NOMO-1 treated with dmso at 0.1 percent for 144 hours (cell line): ENCODE measurements at regions not wholly inside any gene's neighbourhood (a gene's known extent, or its start where the extent isn't known, plus 50 kb on each side); places are given as distances from the start of the nearest gene placed in this dataset.

Experiments
- DNase-seq: peaks from one replicate; lab custom pipeline; 2025; ENCODE audit not compliant: unreplicated experiment; lab: John Stamatoyannopoulos, UW

DNA sequence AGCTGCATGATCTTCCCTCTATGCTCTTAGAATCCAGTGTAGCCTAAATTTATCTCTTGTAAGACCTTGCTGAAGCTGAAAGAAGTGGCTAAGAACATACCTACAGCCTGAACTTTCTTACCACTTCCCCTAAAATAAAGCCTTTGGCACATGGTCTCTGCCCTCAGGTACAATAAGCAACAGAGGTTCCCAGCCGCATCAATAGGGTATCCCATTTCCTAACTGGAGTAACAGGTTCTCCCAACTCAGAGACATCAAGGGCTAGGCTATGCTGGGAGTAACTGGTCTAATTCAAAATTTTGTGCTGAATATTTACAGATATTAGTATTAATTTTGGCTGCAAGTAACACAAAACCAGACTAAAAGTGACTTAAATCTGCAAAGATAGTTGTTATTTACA, 335.8 kb upstream of the TRPC7 start:
- DNase-seq: no peak

- DNase-seq: no peak
These were observed 334.3 kb upstream of the TRPC7 start for GRCh38 chr5:136699651-136700050.

- DNase-seq: no peak
These were observed 333.6 kb upstream of the TRPC7 start for GRCh38 chr5:136698970-136699369.

- DNase-seq: no peak
These were observed 328.9 kb upstream of the TRPC7 start for GRCh38 chr5:136694258-136694657.

GRCh38 chr5:136689552-136689951, 324.2 kb upstream of the TRPC7 start:
- DNase-seq: no peak

- no peak for DNase-seq
These were observed 321.0 kb upstream of the TRPC7 start for GRCh38 chr5:136686192-136686872.

- DNase-seq: no peak
These were observed 317.6 kb upstream of the TRPC7 start for GRCh38 chr5:136682986-136683385.

- DNase-seq: no peak
These were observed 313.9 kb upstream of the TRPC7 start for GRCh38 chr5:136679233-136679632.

- DNase-seq: no peak
These were observed 311.9 kb upstream of the TRPC7 start for GRCh38 chr5:136677217-136677616.

DNA sequence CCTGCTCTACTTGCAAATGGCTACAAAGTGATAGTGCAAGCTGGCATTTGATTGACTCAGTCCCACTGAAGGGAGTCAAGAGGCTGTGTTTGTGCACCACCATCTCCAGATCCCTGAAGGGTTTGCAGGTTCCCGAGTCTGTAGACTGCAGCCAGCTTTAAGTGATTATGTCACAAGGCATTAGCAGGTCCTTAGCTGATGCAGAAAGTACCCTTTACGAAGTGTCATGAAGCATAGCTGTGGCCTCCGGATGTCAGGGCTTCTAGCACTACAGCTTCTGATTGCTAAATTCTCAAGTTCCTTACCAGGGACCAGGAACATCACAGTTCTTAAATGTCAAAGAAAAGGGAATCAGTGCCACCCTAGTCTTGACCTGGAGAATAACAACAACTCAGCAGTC, 311.3 kb upstream of the TRPC7 start:
- no peak for DNase-seq

DNA sequence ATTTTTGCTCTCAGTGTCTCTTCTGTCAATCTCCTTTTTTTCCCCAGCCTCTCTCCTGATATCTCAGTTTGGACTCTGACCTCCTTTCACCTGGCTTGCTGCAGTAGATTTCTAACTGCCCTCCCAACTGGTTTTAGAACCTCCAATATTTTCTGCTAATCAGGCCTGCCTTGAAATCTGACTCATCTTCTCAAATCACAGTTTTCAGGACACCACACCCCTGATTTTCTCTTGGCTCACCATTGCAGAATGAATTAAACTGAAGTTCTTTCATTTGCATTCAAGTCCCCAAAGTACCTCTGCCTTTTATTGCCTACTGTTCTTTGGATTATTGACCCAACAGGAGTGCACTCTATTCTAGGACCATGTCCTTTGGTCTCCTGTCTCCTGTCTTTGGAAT, 310.4 kb upstream of the TRPC7 start:
- no peak for DNase-seq

DNA sequence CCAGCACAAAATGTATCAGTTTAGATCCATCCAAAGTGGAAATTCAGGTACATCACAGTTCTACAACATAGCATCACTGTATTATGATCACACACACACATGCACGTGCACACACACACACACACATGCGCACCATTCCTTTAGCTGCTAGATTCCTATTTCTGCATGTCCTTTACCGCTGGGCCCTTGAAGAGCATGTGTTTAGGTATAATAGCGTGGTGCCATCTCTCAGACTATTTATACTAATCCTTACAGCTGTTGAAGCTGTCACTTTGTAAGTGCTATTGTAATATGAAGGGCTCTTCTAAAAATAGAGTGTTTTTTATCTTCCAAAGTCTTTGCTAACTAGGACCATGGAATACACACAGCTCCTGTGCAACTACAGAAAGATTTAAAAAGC, 308.8 kb upstream of the TRPC7 start:
- DNase-seq: no peak

DNA sequence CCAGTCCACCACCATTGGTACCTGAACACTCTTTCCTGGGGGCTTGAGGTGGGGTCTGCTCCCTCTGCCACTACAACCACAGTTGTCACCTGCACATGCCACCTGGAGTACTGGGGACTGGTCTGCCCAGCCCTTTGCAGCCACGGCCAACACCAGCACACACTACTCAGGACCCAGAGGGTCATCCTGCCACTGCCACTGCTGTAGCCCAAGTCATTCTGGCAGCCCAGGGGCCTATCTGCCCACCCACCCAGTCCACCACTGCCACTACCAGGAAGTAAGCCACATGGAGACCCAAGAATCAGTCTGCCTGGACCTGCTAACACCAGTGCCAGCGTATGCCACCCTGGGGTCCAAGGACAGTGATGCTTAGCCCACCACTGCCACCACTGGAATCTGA, 302.4 kb upstream of the TRPC7 start:
- DNase-seq: no peak

- DNase-seq: no peak
These were observed 301.8 kb upstream of the TRPC7 start for GRCh38 chr5:136666970-136667620.

- no peak for DNase-seq
These were observed 300.0 kb upstream of the TRPC7 start for GRCh38 chr5:136665331-136665730.

DNA sequence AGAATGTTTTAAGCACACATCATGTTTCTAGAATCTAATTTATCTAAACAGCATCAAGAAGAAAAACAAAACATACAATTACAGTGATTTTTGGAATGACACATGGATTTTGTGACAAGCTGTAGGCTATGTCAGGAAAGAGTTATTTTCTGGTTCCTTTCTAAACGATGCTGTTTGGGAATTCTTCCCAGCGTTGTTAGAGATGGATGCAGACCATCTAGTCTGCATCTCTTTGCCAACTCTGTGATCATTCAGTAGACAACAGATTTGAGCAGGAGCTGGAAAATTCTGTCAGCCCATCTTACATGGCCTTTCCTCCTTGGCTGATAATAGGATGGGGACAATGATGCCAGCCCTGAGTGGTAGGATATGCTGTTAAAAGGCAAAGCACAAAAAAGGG, 295.7 kb upstream of the TRPC7 start:
- DNase-seq: no peak

DNA sequence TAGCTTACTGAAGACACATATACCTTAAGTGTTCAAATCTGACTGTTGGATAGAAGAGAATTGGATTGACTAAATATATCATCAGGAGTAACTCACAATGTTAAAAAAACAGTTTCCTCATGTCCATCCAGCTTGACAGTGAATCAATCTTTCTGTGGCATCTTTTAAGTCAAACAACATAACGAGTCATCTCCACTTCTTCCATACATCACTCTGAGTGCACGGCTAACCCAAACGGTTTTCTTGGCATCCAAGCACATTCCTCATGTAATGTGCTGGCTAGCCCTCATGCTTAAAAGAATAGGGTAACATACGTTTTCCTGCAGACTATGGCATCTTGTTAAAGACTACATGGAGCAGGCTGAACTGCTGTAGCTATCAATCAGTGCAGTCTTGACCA, 291.5 kb upstream of the TRPC7 start:
- DNase-seq: no peak

GRCh38 chr5:136655468-136655867, 290.1 kb upstream of the TRPC7 start:
- no peak for DNase-seq

- DNase-seq: no peak
These were observed 281.6 kb upstream of the TRPC7 start for GRCh38 chr5:136646915-136647314.

GRCh38 chr5:136642976-136643375, 277.6 kb upstream of the TRPC7 start:
- DNase-seq: no peak

DNA sequence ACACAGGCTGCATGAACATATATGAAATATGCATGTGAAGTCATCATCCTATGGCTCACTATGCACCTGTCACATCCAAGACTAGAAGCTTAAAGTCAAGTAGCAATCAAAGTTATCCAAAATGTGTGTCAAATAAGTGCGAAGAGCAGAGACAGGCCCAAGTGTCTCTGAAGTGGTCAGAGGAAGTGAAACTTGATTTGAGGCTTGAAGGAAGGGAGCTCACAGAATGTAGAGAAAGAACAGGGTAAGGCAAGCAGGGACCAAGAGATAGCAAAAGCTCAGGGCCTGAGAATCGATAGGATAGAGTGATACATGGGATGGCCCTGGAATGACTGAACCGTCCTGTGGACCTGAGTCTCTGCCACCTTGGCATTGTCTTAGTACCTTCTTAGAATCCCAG, 274.3 kb upstream of the TRPC7 start:
- DNase-seq: no peak

DNA sequence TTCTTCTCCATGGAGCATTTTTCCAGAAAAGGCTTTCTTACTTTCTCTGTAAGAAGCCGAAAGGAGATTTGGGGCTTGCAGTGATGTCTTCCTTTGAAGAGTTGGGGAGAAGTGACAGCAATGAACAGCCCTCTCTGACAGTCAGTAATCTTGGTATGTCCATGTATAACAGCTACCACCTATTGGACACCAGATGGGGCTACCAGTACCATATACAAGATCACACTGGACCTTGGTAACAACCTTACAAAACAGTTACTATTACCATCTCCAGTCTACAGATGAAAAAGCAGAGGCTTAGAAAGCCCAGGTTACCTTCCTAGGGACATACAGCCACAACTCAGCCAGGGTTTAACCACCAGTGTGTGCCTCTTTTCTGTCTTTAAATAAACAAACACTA, 272.7 kb upstream of the TRPC7 start:
- DNase-seq: no peak

DNA sequence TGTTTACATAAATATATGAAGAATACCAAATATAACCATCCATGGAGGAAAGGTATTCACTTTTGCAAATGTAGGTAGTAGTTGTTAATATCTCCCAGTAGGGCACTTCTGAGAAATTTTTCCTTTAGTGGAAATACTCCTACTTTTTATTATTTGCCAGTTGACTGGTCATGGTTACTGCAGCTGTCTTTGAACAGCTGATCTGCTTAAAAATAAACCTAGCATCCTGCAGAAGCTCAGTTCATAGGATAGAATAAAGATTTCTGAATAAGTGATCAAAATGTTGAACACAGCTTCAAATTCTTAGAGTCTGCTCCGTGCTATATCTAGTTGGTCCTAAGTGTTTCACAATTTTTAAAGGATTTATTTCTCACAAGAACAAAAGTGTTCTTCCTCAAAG, 270.7 kb upstream of the TRPC7 start:
- no peak for DNase-seq
